DND-41 (cell line): ENCODE measurements at regions not wholly inside any gene's neighbourhood (a gene's known extent, or its start where the extent isn't known, plus 50 kb on each side); places are given as distances from the start of the nearest gene placed in this dataset.

Experiments
- CTCF ChIP-seq: IDR thresholded peaks from 2 replicates; pipeline ENCODE4 v1.5.1; 2012; ENCODE audit warnings: borderline replicate concordance, low read length, moderate library complexity, mild to moderate bottlenecking; ENCODE audit not compliant: poor library complexity, severe bottlenecking; ENCODE audit errors: extremely low read depth
- EZH2 ChIP-seq: IDR thresholded peaks from 3 replicates; pipeline ENCODE4 v1.6.1; 2012; ENCODE audit warnings: borderline replicate concordance, low read depth, mild to moderate bottlenecking, moderate library complexity, low read length, inconsistent platforms; ENCODE audit not compliant: severe bottlenecking

- TF ChIP-seq CTCF: no peak
- no peak for TF ChIP-seq EZH2
These were observed 339.6 kb downstream of the CYRIA start for GRCh38 chr2:16325976-16326510.
